OCI-M1 (cell line): ENCODE measurements at regions not wholly inside any gene's neighbourhood (a gene's known extent, or its start where the extent isn't known, plus 50 kb on each side); places are given as distances from the start of the nearest gene placed in this dataset.
"Not testable (repeated sequence)": the region's sequence is repeated elsewhere in the genome, so short reads cannot be mapped to it uniquely, and the experiment has no call there.

ENCODE experiments used
- DNase-seq: peaks from one replicate; lab custom pipeline; 2025; lab: John Stamatoyannopoulos, UW

GRCh38 chr3:147672035-147672434 lies 262.9 kb downstream of the ZIC1 start:
- no peak for DNase-seq

GRCh38 chr3:147672436-147672835 lies 263.3 kb downstream of the ZIC1 start:
- no peak for DNase-seq

GRCh38 chr3:147675761-147676160 lies 266.6 kb downstream of the ZIC1 start:
- DNase-seq = no peak

GRCh38 chr3:147680837-147681483 lies 271.8 kb downstream of the ZIC1 start:
- DNase-seq = no peak

- no peak for DNase-seq
These were observed 279.7 kb downstream of the ZIC1 start for GRCh38 chr3:147688868-147689267.

- peak; percentile 49 for DNase-seq
These were observed 290.1 kb downstream of the ZIC1 start for GRCh38 chr3:147699175-147699838.

GRCh38 chr3:147701195-147701594 lies 292.0 kb downstream of the ZIC1 start:
- DNase-seq = no peak

GRCh38 chr3:147702509-147702908 lies 293.3 kb downstream of the ZIC1 start:
- DNase-seq = no peak

- DNase-seq = no peak
These were observed 296.5 kb downstream of the ZIC1 start for GRCh38 chr3:147705651-147706051.

- not testable (repeated sequence) for DNase-seq
These were observed 301.6 kb downstream of the ZIC1 start for GRCh38 chr3:147710753-147711152.

GRCh38 chr3:147712357-147712756 lies 303.2 kb downstream of the ZIC1 start:
- DNase-seq = no peak

GRCh38 chr3:147712758-147713157 lies 303.6 kb downstream of the ZIC1 start:
- DNase-seq = not testable (repeated sequence)

GRCh38 chr3:147713234-147714133 lies 304.3 kb downstream of the ZIC1 start:
- no peak for DNase-seq

GRCh38 chr3:147729641-147730040 lies 320.5 kb downstream of the ZIC1 start:
- no peak for DNase-seq

GRCh38 chr3:147730284-147730683 lies 321.1 kb downstream of the ZIC1 start:
- DNase-seq = no peak

GRCh38 chr3:147733217-147733616 lies 324.1 kb downstream of the ZIC1 start:
- peak; percentile 21 for DNase-seq

GRCh38 chr3:147735616-147736015 lies 326.5 kb downstream of the ZIC1 start:
- DNase-seq = no peak

- peak; percentile 21 for DNase-seq
These were observed 327.1 kb downstream of the ZIC1 start for GRCh38 chr3:147736226-147736625.

- DNase-seq = no peak
These were observed 328.2 kb downstream of the ZIC1 start for GRCh38 chr3:147737376-147737775.

GRCh38 chr3:147740928-147741327 lies 331.8 kb downstream of the ZIC1 start:
- DNase-seq = no peak

- DNase-seq = no peak
These were observed 335.8 kb downstream of the ZIC1 start for GRCh38 chr3:147744967-147745366.

GRCh38 chr3:147755310-147755709 lies 346.1 kb downstream of the ZIC1 start:
- DNase-seq = no peak

GRCh38 chr3:147756476-147756875 lies 347.3 kb downstream of the ZIC1 start:
- DNase-seq = no peak
